ENCODE measurements at regions not wholly inside any gene's neighbourhood (a gene's known extent, or its start where the extent isn't known, plus 50 kb on each side); places are given as distances from the start of the nearest gene placed in this dataset.

GRCh38 chrX:137747244-137748043 is 181.5 kb downstream of the ZIC3 start:
- no peak for TF ChIP-seq CTCF (IDR thresholded peaks at IDR 0.05)
- no peak for TF ChIP-seq ZFX (IDR thresholded peaks at IDR 0.05; ENCODE audit: borderline replicate concordance)

All from 22Rv1 (cell line).